ENCODE measurements at regions not wholly inside any gene's neighbourhood (a gene's known extent, or its start where the extent isn't known, plus 50 kb on each side); places are given as distances from the start of the nearest gene placed in this dataset.

DNA sequence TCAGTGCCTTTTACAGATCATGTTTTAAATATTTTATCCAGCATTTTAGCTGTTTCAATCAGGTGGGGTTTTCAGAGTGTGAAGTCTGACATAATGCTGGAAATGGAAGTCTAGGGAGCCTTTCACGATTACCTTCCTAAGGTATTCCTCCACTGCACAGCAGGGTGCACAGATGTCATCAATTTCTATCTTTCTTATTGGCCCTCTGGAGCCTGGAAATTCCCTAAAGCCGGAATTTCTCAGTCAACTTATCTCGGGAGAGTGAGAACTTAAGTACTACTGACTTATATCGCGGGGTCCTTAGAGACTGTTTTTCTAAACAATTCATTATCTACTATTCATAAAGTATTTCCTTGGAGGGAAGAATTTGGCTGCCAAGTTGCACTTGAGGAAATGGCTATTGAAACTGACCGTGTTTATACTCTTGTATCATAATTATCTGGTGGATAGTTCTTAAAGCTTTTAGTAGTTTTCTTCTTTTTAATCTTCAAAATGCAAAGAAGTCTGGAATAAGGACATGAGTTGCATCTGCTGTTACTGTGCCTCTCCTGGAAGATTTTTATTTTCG is 311.8 kb upstream of the B3GALT2 start:
- TF ChIP-seq CTCF (IDR thresholded peaks at IDR 0.05): no peak
- TF ChIP-seq ZFX (IDR thresholded peaks at IDR 0.05; ENCODE audit: borderline replicate concordance): no peak

All from 22Rv1 (cell line).